ENCODE measurements at regions not wholly inside any gene's neighbourhood (a gene's known extent, or its start where the extent isn't known, plus 50 kb on each side); places are given as distances from the start of the nearest gene placed in this dataset.

- H3K27ac ChIP-seq = no peak overlapping the region
- no peak for DNase-seq
- TF ChIP-seq CTCF (IDR thresholded peaks at IDR 0.05) = no peak
Observed at GRCh38 chr5:168239325-168239724, 52.1 kb upstream of the WWC1 start.

More at GRCh38 chr5:168239325-168239724, 52.1 kb upstream of the WWC1 start:
- no peaks in the 10 kb centered on the region for H3K36me3 ChIP-seq
- H3K27me3 ChIP-seq = no peaks in the 10 kb centered on the region
- intact Hi-C loops (cut with DNase I) = no loop called here
- H3K4me1 ChIP-seq = no peaks in the 10 kb centered on the region
- H3K4me3 ChIP-seq = no peak overlapping the region
- H3K9me3 ChIP-seq = no peaks in the 10 kb centered on the region
- no peak for FAIRE-seq
- no peak for ATAC-seq

Measured in pancreas (tissue), 8 donors.